ENCODE measurements at regions not wholly inside any gene's neighbourhood (a gene's known extent, or its start where the extent isn't known, plus 50 kb on each side); places are given as distances from the start of the nearest gene placed in this dataset.

DNA sequence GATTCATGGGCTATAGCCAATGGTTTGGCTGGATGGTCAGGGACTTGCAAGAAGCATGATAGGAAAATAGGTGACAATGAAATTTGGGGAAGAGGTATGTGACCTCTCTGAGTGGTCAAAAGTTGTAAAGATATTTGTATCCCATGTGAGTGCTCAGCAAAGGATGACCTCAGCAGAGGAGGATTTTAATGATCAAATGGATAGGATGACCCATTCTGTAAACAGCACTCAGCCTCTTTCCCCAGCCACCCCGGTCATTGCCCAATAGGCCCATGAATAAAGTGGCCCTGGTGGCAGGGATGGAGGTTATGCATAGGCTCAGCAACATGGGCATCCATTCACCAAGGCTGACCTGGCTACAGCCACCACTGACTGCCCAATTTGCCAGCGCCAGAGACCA is 138.4 kb upstream of the SPDL1 start:
- TF ChIP-seq RBFOX2 (IDR thresholded peaks at IDR 0.05; ENCODE audit: low read depth, low read length) (no peak), MAFF (IDR thresholded peaks at IDR 0.05; ENCODE audit: low read length) (no peak), MEIS2 (IDR thresholded peaks at IDR 0.05; ENCODE audit: partially characterized antibody) (no peak), TEAD4 (IDR thresholded peaks at IDR 0.05; ENCODE audit: low read length) (no peak), TEAD4 (CRISPR knock-in tag; IDR thresholded peaks at IDR 0.05; ENCODE audit: borderline replicate concordance) (no peak), FOXP1 (CRISPR knock-in tag; IDR thresholded peaks at IDR 0.05) (no peak), ZSCAN29 (IDR thresholded peaks at IDR 0.05) (no peak), HMGN3 (IDR thresholded peaks at IDR 0.05; ENCODE audit: borderline replicate concordance, extremely low read depth, insufficient read length, low read depth, low read length) (no peak), ETV5 (CRISPR knock-in tag; IDR thresholded peaks at IDR 0.05; ENCODE audit: low read depth) (no peak), MEF2A (IDR thresholded peaks at IDR 0.05; ENCODE audit: control insufficient read depth, low read depth, low read length) (no peak), SRSF3 (IDR thresholded peaks at IDR 0.05; ENCODE audit: insufficient read depth, low read length) (no peak), ZNF408 (CRISPR knock-in tag; IDR thresholded peaks at IDR 0.05; ENCODE audit: low read depth) (no peak)
- TF ChIP-seq, protein P1, sequence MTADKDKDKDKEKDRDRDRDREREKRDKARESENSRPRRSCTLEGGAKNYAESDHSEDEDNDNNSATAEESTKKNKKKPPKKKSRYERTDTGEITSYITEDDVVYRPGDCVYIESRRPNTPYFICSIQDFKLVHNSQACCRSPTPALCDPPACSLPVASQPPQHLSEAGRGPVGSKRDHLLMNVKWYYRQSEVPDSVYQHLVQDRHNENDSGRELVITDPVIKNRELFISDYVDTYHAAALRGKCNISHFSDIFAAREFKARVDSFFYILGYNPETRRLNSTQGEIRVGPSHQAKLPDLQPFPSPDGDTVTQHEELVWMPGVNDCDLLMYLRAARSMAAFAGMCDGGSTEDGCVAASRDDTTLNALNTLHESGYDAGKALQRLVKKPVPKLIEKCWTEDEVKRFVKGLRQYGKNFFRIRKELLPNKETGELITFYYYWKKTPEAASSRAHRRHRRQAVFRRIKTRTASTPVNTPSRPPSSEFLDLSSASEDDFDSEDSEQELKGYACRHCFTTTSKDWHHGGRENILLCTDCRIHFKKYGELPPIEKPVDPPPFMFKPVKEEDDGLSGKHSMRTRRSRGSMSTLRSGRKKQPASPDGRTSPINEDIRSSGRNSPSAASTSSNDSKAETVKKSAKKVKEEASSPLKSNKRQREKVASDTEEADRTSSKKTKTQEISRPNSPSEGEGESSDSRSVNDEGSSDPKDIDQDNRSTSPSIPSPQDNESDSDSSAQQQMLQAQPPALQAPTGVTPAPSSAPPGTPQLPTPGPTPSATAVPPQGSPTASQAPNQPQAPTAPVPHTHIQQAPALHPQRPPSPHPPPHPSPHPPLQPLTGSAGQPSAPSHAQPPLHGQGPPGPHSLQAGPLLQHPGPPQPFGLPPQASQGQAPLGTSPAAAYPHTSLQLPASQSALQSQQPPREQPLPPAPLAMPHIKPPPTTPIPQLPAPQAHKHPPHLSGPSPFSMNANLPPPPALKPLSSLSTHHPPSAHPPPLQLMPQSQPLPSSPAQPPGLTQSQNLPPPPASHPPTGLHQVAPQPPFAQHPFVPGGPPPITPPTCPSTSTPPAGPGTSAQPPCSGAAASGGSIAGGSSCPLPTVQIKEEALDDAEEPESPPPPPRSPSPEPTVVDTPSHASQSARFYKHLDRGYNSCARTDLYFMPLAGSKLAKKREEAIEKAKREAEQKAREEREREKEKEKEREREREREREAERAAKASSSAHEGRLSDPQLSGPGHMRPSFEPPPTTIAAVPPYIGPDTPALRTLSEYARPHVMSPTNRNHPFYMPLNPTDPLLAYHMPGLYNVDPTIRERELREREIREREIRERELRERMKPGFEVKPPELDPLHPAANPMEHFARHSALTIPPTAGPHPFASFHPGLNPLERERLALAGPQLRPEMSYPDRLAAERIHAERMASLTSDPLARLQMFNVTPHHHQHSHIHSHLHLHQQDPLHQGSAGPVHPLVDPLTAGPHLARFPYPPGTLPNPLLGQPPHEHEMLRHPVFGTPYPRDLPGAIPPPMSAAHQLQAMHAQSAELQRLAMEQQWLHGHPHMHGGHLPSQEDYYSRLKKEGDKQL (CRISPR knock-in tag; IDR thresholded peaks at IDR 0.05; ENCODE audit: borderline replicate concordance) = no peak
- TF ChIP-seq, protein P2, sequence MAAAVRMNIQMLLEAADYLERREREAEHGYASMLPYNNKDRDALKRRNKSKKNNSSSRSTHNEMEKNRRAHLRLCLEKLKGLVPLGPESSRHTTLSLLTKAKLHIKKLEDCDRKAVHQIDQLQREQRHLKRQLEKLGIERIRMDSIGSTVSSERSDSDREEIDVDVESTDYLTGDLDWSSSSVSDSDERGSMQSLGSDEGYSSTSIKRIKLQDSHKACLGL (CRISPR knock-in tag; IDR thresholded peaks at IDR 0.05; ENCODE audit: borderline replicate concordance, poor library complexity, severe bottlenecking) = no peak
- TF ChIP-seq, protein P3, sequence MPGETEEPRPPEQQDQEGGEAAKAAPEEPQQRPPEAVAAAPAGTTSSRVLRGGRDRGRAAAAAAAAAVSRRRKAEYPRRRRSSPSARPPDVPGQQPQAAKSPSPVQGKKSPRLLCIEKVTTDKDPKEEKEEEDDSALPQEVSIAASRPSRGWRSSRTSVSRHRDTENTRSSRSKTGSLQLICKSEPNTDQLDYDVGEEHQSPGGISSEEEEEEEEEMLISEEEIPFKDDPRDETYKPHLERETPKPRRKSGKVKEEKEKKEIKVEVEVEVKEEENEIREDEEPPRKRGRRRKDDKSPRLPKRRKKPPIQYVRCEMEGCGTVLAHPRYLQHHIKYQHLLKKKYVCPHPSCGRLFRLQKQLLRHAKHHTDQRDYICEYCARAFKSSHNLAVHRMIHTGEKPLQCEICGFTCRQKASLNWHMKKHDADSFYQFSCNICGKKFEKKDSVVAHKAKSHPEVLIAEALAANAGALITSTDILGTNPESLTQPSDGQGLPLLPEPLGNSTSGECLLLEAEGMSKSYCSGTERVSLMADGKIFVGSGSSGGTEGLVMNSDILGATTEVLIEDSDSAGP (CRISPR knock-in tag; IDR thresholded peaks at IDR 0.05) = no peak
- in situ Hi-C loops (cut with MboI) (no loop called here), intact Hi-C loops (cut with micrococcal nuclease) (no loop called here)
- H3K36me3 ChIP-seq (ENCODE audit: control insufficient read depth, insufficient read depth, low read length) = no peaks in the 10 kb centered on the region
- DNase-seq (ENCODE audit: extremely low read depth in 1 of 4, low spot score in 3 of 4) (no peak), FAIRE-seq (no peak), ATAC-seq (no peak)
- no peak overlapping the region for H3K9ac ChIP-seq (ENCODE audit: insufficient read depth in 1 of 2, low read depth in 2 of 2, low read length in 2 of 2)
- no peaks in the 10 kb centered on the region for H3K9me1 ChIP-seq (ENCODE audit: control insufficient read depth, insufficient read depth, low read length)
- no peak overlapping the region for H3K4me2 ChIP-seq (ENCODE audit: insufficient read depth, low read length)
- 0% methylated on average over 2 of the region's 2 CpGs for WGBS (ENCODE audit: insufficient coverage, low coverage, missing lambda C conversion rate)
- no peak overlapping the region for H3K4me3 ChIP-seq
- POLR2A ChIA-PET = no interaction called here
- no peaks in the 10 kb centered on the region for H3K9me3 ChIP-seq (replicated peaks; ENCODE audit: control insufficient read depth, insufficient read depth, low read depth, low read length)
- no peaks in the 10 kb centered on the region for H4K20me1 ChIP-seq (replicated peaks; ENCODE audit: control insufficient read depth, insufficient read depth, low read length)
- H3K4me1 ChIP-seq (replicated peaks in 1 of 2; ENCODE audit: control insufficient read depth in 2 of 2, insufficient read depth in 2 of 2, low read length in 2 of 2) = no peaks in the 10 kb centered on the region; a peak in 2 of 5 replicates
- H3K79me2 ChIP-seq (ENCODE audit: control insufficient read depth, insufficient read depth, low read length) = no peaks in the 10 kb centered on the region
- H3K27me3 ChIP-seq (ENCODE audit: control insufficient read depth in 2 of 2, insufficient read depth in 2 of 2, low read length in 2 of 2) = no peaks in the 10 kb centered on the region
- H3K27ac ChIP-seq (ENCODE audit: extremely low read depth, low read depth, low read length) = no peak overlapping the region
- BruUV-seq (replicated peaks) = no TSS peak
- H2AFZ ChIP-seq (ENCODE audit: low read depth, low read length) = no peak overlapping the region
- CTCF ChIA-PET (ENCODE audit: low intra/inter-chr PET ratio) = no interaction called here

Measured in K562 (cell line).